Cardiac septum (tissue), 1 donor: ENCODE measurements at regions not wholly inside any gene's neighbourhood (a gene's known extent, or its start where the extent isn't known, plus 50 kb on each side); places are given as distances from the start of the nearest gene placed in this dataset.
"Not testable (repeated sequence)": the region's sequence is repeated elsewhere in the genome, so short reads cannot be mapped to it uniquely, and the experiment has no call there.

Experiments used
- DNase-seq: peaks from one replicate; pipeline ENCODE4 v3.0.0-alpha.2; 2020; ENCODE audit warnings: low spot score
- intact Hi-C: fragments of 100-400 bp; cut with DNase I; formaldehyde crosslinking; loops from one replicate; pipeline ENCODE4 v1.14.0; 2022
- donor health status: DM: no; HTN: no; CAD: no.

DNA sequence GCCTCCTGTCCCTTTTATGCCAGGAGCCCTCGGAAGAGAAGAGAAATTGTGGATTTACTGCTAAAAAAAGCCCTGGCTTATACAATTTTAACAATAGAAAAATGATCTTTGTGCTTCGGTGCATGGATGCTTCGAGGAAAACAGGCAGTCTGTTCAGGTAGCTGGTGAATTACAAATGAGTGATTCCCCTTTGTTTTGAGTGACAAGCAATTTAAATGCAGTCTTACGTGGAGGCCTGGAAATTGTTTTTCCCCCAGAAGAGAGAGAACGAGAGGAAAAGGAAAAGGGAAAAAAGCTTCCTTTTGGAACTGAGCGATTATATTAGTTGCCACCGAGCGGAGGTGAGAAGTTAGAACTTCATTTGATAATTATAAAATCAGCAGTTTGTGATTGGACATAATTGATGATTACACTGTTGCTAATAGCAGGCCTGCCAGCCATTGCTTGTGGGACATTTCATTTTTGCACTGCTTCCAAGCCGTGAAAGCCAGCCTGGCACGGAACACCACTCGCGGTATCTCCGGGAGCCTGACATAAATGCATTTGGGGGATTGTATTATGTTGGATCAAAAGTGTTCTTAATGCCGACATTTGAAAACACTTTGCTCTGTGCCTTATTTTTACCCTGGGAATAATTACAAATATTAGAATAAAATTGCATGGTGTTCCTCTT, 117.7 kb downstream of the PHETA1 start:
- intact Hi-C loops, result no loop called here
- no peak for DNase-seq

DNA sequence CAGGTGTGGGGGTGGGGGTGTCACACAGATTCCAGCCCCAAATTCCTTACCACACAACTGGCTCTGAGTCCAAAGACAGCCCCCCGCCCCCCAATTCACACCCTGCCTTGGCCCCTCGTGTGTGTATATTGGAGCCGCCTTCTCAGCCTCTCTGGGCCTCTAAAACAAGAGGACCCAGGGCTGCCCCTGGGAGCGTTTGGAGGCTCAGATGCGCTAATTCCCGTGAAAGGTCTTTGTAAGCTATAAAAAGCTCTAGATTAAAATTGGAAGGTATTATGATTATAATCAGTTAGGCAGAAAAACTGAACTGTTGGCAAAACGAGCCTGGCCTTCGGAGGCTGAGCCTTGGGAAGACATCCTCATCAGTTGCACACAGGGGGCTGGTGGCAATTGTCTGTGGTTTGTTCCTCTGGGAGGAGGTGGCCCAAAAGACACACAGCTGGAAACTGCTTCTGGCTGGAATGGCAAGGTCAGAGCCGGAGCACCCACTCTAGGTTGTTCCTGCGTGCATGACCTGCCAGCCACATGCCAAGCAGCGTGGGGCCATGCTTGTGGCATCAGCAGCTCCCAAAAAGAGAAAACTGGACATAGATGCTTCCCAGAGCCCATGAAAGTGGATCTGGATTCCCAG, 118.5 kb downstream of the PHETA1 start:
- no peak for DNase-seq
- intact Hi-C loops, result no loop called here

DNA sequence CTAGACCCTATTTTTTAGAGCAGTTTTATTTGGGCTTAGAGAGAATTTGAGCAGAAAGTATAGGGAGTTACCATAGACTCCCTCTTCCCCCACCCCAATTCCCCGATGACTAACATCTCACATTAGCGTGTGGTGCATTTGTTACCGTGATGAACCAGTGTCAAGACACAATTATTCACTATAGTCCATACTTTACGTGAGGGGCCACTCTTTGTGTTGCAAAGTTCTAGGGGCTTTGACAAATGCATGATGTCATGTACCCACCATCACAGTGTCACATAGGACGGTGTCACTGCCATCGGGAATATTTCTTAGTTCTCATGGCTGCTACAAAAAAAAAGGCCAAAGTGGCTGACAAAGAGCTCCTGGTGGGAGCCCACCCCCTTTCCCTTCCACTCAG, 119.1 kb downstream of the PHETA1 start:
- intact Hi-C loops, result no loop called here
- DNase-seq, result no peak

DNA sequence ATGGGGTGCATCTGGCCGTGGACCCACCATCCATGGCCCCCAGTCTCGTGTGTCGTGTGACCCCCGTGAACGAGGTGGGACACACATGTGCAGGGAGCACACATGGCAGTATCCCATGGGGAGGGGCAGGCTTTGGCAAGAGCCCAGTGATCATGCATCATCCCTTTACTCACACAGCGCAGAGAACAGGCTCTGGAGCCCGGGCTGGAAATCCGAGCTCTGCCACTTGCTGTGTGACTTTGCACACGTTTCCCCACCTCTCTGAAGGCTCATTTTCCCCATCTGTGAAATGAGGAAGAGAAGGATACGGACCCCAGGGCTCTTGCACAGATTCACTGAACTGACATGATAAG, 119.9 kb downstream of the PHETA1 start:
- intact Hi-C loops, result no loop called here
- DNase-seq, result no peak

DNA sequence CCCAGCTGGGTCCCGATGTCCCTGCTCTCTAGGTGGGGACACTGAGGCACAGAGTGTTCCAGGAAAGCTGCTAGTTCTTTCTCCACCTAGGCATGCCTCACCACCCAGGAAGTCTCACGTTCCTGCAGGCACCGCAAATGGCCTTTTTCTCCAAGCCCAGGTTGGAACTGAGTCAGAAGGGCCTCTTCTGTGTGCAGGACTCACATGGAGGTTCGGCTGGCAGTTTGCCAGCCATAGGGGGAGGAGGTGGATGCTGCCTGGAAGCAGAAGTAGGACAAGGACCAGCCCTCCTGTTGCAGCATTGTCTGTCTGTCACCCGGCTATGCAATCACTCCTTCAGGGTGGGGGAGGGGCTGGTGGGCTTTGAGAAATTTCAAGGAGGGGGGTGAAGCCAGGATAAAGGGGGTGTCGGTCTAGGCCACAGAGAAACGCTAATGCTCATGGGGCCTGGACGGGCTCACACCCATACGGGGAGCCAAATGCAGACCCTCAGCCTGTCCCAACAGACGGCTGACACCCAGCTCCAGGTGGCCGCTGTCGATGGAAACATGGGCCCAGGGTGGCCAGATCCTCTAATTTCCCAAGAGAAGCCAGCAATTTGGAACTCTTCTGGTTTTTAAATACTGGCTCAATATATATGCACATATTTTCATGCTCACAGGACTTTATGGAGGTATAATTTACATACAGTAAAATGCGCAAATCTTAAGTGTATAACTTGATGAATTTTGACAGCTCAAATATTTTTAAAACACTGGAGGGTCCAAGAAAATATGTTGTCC, 120.5 kb downstream of the PHETA1 start:
- no peak for DNase-seq
- intact Hi-C loops, result no loop called here

GRCh38 chr12:111247083-111247783, 121.7 kb downstream of the PHETA1 start:
- DNase-seq, result no peak
- intact Hi-C loops, result no loop called here

DNA sequence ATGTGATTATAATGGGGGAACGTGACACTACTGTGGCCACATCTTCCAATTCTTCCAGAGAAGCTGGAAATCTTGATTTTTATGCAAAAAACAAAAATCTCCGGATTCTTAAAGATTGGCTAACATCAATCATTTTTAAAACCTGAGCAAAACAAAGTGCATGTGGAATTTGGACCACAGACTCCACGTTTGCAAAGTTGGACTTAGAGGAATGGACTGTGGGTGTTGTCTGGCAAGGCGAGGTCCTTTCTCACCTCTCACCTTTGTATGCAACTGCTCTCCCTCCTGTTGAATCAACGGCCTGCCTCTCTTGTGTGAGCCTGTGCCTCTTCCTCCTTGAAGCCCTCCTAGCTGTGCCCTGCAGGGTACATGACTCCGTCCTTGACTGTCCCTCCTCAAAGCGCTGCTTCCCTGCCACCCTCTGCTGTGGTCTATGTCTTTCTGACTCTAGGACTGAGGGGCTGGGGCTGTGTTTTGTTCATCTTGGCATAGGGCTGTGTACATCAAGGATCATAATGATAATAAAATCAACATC, 122.4 kb downstream of the PHETA1 start:
- intact Hi-C loops, result no loop called here
- no peak for DNase-seq

GRCh38 chr12:111245701-111246476, 123.0 kb downstream of the PHETA1 start:
- DNase-seq, result no peak
- intact Hi-C loops, result no loop called here

DNA sequence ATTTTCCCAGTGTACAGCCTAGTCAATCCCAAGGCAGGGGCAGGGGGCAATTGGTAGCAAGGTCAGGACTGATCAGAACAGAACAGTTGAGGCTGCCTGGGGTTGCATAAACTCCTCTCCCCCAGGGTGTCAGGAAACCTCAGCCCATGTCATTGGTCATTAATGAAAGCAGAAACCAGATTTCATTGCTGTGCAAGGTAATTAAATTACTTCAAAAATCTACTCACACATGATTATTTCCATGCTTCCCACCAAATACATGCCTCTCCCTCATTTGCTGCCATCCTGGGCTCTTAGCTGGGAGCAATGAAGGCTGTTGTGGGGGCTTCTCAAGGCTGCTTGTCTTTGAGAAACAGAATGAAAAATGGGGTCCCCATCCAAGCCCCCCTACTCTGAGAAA, 124.2 kb downstream of the PHETA1 start:
- intact Hi-C loops, result no loop called here
- DNase-seq, result no peak

DNA sequence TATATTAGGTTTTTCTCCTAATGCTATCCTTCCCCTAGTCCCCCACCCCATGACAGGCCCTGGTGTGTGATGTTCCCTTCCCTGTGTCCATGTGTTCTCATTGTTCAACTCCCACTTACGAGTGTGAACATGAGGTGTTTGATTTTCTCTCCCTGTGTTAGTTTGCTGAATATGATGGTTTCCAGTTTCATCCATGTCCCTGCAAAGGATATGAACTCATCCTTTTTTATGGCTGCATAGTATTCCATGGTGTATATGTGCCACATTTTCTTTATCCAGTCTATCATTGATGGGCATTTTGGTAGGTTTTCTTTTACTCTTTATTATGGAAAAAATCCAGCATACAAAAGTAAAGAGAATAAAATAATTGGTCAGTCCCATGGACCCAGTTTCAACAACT, 126.1 kb downstream of the PHETA1 start:
- DNase-seq, intact Hi-C loops: not testable (repeated sequence)

GRCh38 chr12:111242184-111242583, 126.7 kb downstream of the PHETA1 start:
- intact Hi-C loops, result no loop called here
- no peak for DNase-seq

DNA sequence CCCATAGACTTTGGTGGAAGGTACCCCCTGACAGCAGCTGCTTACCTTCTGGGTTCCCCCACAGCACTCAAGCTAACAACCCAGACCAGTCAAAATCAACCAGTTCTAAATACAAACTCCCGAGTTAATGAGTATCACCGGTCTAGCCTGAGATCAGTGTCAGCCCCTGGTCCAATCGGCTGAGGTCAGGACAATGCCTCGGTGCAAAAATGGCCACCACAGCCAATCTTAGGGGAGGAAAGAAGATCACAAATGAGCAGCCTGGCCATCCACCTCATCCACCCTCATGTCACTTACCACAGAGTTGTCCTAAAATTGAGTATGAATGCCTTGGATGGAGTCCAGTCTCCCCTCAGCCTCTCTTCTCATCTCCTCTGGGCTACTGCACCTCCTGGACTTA, 128.5 kb downstream of the PHETA1 start:
- intact Hi-C loops, result no loop called here
- no peak for DNase-seq

- intact Hi-C loops, result no loop called here
- no peak for DNase-seq
Measured at GRCh38 chr12:111239235-111239634, 129.7 kb downstream of the PHETA1 start.

DNA sequence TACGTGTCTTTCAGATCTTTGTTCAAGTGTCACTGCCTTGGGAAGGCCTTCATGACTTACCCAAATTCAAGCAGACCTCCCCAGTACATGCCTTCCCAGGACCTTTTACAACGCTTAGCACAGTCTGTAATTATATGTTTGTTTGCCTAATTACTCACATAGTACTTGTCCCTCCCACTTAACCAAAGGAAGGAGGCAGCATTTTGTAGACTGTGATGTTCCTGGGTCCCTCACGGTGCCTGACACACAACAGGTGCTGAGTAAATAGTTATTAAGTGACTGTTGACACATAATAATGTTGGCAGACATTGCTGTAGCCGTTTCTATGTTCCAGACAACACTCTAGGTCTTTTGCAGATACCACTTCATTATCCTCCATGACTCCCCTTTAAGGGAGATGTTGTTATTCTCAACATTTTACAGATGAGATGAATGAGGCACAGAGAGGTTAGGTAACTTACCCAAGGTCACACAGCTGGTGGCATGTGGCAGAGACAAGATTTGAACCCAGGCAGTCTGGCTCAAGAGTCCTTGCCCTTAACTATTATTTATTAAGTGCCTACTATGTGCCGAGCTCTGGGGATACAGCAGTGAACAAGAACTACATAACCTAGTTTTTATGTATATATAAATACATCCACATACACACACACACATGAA, 130.7 kb downstream of the PHETA1 start:
- intact Hi-C loops, result no loop called here
- DNase-seq, result no peak

- DNase-seq, intact Hi-C loops: not testable (repeated sequence)
Measured at GRCh38 chr12:111234491-111234890, 134.4 kb downstream of the PHETA1 start.

GRCh38 chr12:111233786-111234185, 135.1 kb downstream of the PHETA1 start:
- DNase-seq, result no peak
- intact Hi-C loops, result no loop called here

DNA sequence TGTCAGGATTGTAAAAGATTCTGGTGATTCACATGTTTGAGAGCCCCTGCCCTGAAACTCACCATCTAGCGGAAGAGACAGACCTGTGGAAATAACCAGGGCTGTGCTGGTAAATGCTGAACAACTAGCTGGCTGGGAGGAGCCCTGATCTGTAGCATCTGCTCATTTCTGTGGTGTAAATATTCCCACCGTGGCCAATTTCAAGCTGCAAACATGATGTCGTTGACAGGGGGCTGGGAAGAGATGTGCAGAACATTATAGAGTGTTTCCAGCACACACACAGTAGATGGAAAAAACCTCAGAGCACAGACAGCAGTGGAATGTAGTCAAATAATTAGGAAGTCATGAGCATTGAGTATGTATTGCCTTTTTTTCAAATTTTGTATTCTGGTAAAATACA, 138.2 kb downstream of the PHETA1 start:
- intact Hi-C loops, result no loop called here
- DNase-seq, result no peak

GRCh38 chr12:111228916-111229666, 139.8 kb downstream of the PHETA1 start:
- intact Hi-C loops, result no loop called here
- no peak for DNase-seq
